ENCODE measurements at regions not wholly inside any gene's neighbourhood (a gene's known extent, or its start where the extent isn't known, plus 50 kb on each side); places are given as distances from the start of the nearest gene placed in this dataset.
"Not testable (repeated sequence)": the region's sequence is repeated elsewhere in the genome, so short reads cannot be mapped to it uniquely, and the experiment has no call there.

DNA sequence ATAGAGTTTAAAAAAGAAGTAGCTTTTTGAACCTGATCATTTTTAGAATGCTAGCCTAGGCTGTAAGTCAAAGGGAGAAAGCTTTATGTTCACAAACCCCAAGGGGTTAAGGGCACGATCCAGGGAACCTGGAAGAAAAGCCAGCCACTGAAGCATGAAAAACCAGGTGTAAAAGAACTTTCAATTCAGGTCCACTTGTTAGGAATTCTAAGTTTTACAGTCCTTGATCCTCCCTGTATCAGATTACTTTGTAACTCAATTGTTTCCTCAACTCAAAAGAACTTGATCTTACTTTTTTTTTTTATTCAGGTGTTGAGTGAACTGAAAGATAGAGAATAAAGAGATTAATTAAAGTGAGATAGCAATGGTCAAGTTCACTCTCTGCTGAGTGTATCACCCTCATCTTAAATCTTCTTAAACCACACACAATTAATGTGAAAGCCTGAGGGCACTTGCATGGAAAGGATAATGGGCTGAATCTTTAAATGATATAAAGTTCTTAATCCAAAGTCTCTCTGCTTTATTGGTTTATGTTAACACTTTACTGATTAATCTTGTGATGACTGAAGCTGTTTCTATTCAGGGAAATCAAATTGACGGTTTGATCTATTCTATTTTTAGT lies 672.2 kb upstream of the LRRN3 start:
- no peak for DNase-seq

GRCh38 chr7:110420788-110421187 lies 670.1 kb upstream of the LRRN3 start:
- no peak for DNase-seq

GRCh38 chr7:110421490-110422241 lies 669.3 kb upstream of the LRRN3 start:
- DNase-seq = no peak

- no peak for DNase-seq
These were observed 658.8 kb upstream of the LRRN3 start for GRCh38 chr7:110432061-110432553.

DNA sequence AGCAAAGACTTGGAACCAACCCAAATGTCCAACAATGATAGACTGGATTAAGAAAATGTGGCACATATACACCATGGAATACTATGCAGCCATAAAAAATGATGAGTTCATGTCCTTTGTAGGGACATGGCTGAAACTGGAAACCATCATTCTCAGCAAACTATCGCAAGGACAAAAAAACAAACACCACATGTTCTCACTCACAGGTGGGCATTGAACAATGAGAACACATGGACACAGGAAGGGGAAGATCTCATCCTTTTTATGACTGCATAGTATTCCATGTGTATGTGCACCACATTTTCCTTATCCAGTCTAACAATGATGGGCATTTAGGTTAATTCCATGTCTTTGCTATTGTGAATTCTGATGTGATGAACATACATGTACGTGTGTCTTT lies 652.0 kb upstream of the LRRN3 start:
- not testable (repeated sequence) for DNase-seq

- peak; percentile 14 for DNase-seq
These were observed 648.5 kb upstream of the LRRN3 start for GRCh38 chr7:110442381-110442837.

GRCh38 chr7:110446658-110447057 lies 644.3 kb upstream of the LRRN3 start:
- DNase-seq = no peak

DNA sequence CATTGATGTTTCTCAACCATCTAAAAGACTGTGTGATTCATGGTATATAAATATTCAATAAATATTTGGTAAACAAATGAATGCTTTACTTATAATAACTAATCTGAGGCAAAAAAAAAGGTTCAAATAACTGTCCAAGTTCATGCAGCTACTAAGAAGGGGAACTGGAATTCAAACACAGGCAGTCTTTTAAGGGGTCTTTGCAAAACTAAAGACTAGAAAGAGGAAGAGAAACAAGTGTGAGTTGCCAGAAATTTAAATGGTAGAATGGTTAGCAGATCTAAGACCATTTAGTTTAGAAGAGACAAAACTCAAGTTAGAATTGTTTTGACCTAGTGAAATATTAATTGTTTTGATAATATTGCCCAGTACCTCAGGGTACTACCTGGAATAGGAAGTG lies 642.0 kb upstream of the LRRN3 start:
- DNase-seq = no peak

- no peak for DNase-seq
These were observed 636.2 kb upstream of the LRRN3 start for GRCh38 chr7:110454713-110455112.

DNA sequence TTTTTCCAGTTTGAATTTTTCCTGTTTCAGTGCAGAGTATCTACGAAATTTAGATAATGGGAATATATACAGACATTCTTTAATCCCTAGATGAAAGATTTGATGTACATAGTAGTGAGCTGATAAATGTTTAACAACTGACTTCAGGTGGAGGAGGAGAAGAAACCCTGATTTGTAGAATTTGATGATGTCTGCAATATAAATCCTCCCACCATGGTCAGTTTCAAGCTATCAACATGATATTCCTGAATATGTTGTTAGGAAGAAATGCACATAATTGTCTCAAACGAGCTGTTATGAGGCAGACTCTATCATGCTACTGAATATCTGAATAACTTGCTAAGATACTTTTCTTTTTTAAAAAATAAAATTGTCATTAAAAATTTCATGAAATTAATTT lies 629.3 kb upstream of the LRRN3 start:
- no peak for DNase-seq

DNA sequence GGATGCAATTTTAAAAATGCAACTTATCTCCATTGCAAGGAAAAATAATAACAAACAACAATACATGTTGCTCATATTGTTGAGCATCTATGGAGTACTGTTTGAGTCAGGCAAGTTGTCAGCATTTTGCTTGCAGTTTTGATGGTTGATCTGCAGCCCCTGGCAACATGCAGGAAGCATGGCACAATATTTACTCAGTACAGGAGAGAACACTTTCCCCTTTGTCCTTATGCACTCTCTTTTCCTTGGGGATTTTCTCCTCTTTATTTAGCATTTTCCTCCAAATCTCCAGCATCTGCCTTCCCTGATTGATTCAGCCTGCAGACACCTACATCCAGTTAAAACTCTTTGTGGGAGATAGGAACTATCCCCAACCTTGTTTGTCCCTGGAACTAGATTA lies 620.5 kb upstream of the LRRN3 start:
- no peak for DNase-seq

- DNase-seq = not testable (repeated sequence)
These were observed 618.5 kb upstream of the LRRN3 start for GRCh38 chr7:110472419-110472818.

GRCh38 chr7:110480964-110481363 lies 610.0 kb upstream of the LRRN3 start:
- no peak for DNase-seq

DNA sequence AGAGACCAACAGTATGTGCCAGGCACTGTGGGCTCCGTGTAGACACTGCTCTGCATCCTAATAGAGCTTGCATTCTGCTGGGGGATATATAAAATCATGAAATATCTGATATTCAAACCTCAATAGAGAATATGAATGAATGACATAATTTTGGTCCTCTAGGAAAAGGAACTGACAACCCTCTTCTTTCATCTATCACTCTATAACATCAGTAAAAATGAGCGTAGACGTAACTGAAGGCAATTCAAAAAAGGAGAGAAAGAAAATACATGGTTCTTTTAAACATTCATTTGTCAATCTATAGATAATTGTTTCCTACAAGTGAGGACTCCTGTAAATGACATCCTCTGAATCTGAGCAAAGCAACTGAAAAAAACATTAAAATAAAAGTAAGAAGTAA lies 607.4 kb upstream of the LRRN3 start:
- DNase-seq = no peak

DNA sequence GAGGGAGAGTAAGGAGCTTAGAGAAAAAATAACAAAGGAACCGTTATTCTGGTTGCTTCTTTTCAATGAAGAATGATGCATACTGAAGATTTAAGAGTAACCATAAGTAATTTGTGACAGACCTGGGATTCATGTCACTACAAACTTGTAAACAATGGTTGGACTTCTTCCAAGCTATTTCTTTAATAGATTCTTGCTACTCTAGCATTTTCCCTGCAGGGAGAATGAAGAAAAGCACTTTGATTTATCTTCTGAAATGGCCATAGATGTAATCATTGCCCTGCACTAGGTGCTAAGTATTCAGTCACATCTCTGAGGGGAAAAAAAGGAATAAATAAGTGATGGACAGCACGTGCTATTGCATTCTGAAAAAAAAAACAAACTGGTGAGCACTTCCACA lies 606.6 kb upstream of the LRRN3 start:
- DNase-seq = no peak

DNA sequence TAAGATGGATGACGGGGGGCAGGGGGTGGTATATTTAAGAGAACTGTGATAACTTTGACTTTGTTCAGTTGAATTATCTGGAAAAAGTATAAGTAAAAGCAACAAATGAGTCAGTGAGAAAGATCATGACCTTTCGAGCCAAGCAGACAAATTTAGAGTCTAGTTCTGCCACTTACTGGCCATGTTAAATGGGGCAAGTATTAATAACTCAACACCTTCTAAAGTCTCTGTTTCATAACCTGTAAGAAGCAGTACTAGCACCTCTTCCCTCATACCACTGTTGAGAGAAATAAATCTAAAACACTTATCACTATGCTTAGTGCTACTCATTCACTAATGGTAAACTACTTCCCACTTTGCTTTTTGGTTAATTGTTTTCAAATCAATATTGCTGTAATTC lies 604.4 kb upstream of the LRRN3 start:
- no peak for DNase-seq

- peak; percentile 63 for DNase-seq
These were observed 588.0 kb upstream of the LRRN3 start for GRCh38 chr7:110502888-110503465.

GRCh38 chr7:110507369-110507768 lies 583.6 kb upstream of the LRRN3 start:
- DNase-seq = no peak

DNA sequence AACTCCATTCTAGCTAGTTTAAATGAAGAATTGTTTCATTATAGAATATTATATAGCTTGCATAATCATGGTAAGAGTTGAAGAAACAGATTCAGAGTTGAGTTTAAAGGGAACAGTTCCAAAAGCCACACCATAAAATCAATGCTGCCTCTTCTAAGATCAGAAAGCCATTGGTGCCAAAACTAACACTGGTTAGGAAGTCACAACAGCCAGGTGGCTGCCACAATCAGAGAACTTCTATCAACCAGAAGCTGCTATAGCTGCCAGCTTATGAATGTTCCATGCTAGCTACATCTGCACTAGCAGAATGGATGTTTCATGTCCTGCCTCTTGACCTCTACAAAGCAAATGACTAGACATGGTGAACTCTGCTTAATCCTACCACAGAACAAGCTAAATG lies 583.1 kb upstream of the LRRN3 start:
- DNase-seq = no peak

GRCh38 chr7:110514975-110515551 lies 575.9 kb upstream of the LRRN3 start:
- DNase-seq = not testable (repeated sequence)

- no peak for DNase-seq
These were observed 571.1 kb upstream of the LRRN3 start for GRCh38 chr7:110519851-110520250.

GRCh38 chr7:110521357-110521911 lies 569.5 kb upstream of the LRRN3 start:
- DNase-seq = no peak

- no peak for DNase-seq
These were observed 568.7 kb upstream of the LRRN3 start for GRCh38 chr7:110522061-110522760.

All from hematopoietic multipotent progenitor cell treated with erythropoietin and hydrocortisone succinate and interleukin-3 and kit ligand, for 4 days (in vitro differentiated cells).